Kidney epithelial cell (primary cell): ENCODE measurements at regions not wholly inside any gene's neighbourhood (a gene's known extent, or its start where the extent isn't known, plus 50 kb on each side); places are given as distances from the start of the nearest gene placed in this dataset.

Experiments used
- DNase-seq: peaks from one replicate; pipeline ENCODE4 v3.0.0-alpha.2; 2010; ENCODE audit warnings: low read depth
- H3K27me3 ChIP-seq: 2 replicates; pipeline ENCODE4 v1.6.0; 2011; ENCODE audit warnings: low read length; ENCODE audit not compliant: control insufficient read depth, insufficient read depth
- H3K36me3 ChIP-seq: 2 replicates; pipeline ENCODE4 v1.5.1; 2011; ENCODE audit warnings: low read length; ENCODE audit not compliant: control insufficient read depth, insufficient read depth
- H3K4me3 ChIP-seq: 2 replicates; pipeline ENCODE4 v1.5.1; 2011; ENCODE audit warnings: low read depth, mild to moderate bottlenecking, control low read depth, low read length
- TF ChIP-seq, protein P1 (sequence below): IDR thresholded peaks from 2 replicates; pipeline ENCODE4 v1.5.1; 2011; ENCODE audit warnings: mild to moderate bottlenecking, moderate library complexity, low read length, control low read depth, inconsistent platforms; ENCODE audit not compliant: insufficient read depth, poor library complexity, severe bottlenecking

DNA sequence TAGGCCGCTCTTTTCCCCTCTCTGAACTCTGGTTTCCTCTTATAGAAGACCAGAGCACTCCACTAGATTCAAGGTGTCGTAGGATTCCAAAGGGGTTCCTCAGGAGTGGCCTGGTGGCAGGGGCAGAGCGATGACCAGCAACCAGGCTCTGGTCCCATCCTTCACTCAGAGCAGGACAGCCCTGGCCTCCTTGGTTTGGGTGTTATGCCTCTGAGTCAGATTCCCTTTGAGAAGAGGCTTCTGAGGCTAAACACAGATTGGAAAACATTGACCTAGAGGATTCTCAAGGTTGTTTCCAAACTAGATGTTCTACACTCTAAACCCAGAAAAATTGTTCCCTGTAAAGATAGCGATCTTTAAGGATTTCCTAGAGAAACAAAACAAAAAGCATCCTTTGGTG, 49.8 kb upstream of the IKBKE start:
- no peaks in the 10 kb centered on the region for H3K27me3 ChIP-seq
- H3K36me3 ChIP-seq: no peaks in the 10 kb centered on the region
- no peak overlapping the region for H3K4me3 ChIP-seq
- TF ChIP-seq, protein P1, sequence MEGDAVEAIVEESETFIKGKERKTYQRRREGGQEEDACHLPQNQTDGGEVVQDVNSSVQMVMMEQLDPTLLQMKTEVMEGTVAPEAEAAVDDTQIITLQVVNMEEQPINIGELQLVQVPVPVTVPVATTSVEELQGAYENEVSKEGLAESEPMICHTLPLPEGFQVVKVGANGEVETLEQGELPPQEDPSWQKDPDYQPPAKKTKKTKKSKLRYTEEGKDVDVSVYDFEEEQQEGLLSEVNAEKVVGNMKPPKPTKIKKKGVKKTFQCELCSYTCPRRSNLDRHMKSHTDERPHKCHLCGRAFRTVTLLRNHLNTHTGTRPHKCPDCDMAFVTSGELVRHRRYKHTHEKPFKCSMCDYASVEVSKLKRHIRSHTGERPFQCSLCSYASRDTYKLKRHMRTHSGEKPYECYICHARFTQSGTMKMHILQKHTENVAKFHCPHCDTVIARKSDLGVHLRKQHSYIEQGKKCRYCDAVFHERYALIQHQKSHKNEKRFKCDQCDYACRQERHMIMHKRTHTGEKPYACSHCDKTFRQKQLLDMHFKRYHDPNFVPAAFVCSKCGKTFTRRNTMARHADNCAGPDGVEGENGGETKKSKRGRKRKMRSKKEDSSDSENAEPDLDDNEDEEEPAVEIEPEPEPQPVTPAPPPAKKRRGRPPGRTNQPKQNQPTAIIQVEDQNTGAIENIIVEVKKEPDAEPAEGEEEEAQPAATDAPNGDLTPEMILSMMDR: no peak
- DNase-seq: no peak
